Astrocyte of the hippocampus (primary cell): ENCODE measurements at regions not wholly inside any gene's neighbourhood (a gene's known extent, or its start where the extent isn't known, plus 50 kb on each side); places are given as distances from the start of the nearest gene placed in this dataset.

Experiments used
- DNase-seq: peaks from one replicate; pipeline ENCODE4 v3.0.0; 2011; ENCODE audit warnings: low read depth, low spot score

DNA sequence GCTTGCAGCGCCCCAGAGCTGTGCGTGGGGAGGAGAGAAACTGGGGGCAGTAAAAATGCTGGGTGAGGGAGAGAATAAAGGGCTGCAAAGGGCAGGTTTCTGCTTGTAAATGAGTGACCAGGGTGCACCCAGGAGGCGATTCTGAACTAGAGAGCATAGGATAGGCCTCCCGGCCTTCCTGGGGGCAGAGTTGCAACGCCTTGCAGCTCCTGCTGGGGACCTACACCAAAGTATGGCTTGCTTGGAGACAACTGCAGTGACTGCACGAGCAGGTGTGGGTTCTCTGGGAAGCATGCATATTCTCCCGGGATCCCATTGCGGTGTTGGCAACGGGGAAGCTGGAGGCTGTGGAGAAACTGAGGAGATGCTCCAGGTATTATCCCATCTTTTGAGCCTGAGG, 111.6 kb upstream of the SPACA1 start:
- DNase-seq: no peak

DNA sequence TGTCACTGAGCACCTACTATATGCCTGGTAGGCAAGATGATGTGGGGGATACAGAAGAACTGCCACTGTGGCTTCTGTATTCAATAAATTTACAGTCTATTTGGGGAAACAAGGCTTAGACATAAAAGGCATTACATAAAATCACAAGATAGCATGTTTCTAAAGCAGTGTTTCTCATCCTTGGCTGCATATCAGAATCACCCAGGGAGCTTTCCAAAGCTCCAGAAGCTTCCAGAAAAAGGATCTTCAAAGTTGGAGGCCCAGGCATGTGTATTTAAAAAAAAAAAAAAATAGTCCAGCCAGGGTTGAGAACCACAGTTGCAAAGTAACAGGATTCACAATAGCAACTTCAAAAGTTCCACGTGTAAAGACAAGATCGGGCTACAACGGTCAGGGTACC, 112.4 kb upstream of the SPACA1 start:
- no peak for DNase-seq

DNA sequence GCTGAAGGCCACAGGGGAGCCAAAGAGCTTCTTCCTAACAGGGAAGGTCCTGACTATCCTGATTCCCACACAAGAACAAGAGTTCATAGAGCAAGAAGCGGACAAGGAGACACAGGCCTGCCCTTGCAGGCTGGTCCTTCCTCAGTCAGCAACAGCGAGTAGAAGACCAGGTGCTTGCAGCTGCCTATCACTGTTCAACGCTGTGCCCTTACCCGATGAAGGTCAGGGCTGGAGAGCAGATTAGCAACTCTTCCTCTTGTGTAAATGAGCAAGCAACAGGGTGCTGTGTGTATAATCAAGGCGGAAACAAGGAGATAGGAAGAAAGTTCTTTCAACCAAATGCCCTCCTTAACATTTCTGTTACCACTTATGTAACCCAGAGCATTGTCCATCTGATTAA, 115.3 kb upstream of the SPACA1 start:
- no peak for DNase-seq

DNA sequence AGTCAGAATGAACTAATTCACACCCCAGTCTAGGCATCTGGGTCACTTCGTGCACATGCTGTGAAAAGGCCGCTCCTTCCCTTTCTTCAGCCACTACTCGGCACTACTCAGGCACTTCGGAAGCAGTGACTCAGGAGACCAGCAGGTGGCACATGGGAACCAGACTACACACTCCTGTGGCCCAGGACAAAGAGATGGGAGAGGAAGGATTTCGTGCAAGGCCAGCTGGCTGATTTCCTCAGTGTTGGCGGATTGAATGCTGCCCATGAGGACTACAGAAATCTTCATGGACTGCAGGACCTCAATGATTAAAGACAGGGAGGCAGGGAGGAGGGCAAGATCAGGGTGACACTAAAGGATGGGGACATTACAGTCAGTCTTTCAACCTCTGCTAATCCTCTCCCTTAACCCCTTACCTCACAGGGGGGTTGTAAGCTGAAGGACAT, 117.8 kb upstream of the SPACA1 start:
- DNase-seq: peak; percentile 94

DNA sequence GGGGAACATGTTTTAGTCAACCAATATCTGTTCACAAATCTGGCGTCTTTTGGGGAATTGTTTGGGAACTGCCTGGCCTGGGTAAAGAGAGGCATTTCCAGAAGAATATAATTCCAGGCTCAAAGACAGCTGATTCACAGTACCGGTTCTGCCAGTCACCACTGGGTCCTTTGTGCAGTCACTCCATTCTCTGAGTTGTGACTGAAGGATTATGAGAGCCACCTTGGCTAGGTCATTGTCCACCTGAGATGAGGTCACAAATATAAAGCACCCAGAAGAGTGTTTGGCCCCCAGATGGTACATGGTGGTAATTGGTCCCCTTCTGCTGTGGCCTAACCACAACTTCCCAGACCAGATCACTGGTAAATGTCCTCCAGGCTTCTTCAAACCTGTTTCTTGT, 121.0 kb upstream of the SPACA1 start:
- no peak for DNase-seq

DNA sequence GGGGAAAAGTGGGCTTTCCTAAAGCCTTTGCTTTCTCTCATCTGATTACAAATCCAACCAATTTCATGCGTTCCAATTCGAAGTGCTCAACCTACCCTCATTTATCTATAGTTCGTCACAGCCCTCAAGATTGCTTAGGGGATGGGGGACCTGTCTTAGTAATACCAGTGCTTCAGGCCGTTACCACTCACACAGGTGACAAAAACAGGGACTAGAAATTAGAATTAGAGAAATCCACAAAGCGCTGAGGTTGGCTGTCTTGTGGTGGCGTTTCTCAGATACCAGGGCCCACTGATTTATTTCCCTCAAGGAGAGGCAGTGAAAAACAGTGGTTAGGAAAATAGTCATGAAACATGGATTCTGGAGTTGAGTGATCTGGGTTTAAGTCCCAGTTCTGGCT, 121.6 kb upstream of the SPACA1 start:
- no peak for DNase-seq

DNA sequence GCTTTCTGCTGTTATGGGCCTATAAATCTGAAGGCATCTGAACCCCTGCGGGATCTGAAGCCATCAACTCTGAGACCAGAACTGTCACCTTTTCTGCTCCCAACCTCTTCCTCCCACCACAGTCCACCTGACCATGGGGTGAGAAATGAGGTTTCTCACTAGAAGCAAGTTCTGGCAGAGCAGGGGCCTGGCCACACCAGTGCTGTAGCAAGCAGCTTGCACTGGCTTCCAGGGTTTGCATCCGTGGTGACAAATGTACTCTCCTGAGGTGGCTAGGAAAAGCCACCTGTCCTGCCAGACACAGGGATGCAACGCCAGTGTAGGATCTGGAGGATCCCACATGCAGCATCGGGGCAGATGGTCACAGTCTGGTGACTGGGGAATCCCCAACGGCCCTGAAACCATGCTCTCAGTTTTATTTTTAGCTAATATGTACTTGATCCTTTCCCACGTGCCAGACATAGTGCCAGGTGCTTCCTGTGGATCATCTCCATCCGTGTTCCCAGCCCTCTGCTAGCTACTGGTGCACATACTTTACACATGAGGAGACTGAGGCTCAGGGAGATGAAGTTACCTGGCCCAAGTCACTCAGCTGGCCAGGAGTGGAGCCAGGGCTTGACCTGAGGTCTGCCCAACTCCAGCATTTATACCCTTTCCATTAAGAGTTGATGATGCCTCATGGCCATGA, 122.1 kb upstream of the SPACA1 start:
- DNase-seq: no peak

DNA sequence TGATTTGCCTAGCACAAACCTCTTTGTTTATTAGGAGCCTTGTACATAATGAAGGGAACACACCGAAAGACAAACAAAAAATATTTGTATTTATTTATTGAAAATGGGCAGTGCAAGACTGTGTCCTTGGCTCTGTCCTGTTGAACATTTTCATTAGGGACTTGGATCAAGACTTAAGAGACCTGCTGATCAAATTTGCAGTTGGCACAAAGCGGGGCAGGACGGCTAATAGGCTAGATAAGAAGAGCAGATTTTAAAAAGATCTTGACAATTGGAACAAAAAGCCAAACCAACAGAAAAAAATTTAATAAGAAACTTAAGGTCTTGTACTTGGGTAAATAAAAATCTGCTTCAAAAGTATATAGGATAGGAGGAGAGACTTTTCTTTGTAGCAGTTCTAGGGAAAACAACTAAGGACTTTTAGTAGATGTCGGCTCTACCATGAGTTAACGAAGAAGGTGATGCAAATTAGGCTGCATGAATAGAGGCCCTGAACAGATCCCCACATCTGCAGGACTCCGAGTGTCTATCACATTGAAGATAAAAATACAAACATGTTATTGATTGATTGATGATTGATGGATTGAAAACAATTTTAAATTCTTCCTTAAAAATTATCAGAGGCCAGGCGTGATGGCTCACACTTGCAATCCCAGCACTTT, 124.1 kb upstream of the SPACA1 start:
- no peak for DNase-seq

DNA sequence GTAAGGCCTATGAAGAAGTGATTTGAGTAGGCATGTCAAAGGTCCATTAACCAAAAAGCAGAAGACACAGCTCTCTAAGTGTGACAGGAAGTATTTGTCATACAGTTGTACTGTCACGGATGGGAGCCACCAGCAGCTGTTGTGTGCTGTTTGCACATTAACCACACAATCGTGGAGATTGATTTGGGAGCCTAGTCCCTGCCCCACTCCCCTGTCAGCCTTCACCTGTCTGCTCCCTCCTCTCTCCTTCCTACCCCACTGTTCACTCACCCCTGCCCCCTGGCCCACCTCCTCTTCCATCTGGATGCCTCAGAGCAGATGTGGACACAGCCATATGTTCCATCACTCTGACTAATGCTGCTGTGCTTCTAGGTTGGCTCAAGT, 124.7 kb upstream of the SPACA1 start:
- DNase-seq: no peak

DNA sequence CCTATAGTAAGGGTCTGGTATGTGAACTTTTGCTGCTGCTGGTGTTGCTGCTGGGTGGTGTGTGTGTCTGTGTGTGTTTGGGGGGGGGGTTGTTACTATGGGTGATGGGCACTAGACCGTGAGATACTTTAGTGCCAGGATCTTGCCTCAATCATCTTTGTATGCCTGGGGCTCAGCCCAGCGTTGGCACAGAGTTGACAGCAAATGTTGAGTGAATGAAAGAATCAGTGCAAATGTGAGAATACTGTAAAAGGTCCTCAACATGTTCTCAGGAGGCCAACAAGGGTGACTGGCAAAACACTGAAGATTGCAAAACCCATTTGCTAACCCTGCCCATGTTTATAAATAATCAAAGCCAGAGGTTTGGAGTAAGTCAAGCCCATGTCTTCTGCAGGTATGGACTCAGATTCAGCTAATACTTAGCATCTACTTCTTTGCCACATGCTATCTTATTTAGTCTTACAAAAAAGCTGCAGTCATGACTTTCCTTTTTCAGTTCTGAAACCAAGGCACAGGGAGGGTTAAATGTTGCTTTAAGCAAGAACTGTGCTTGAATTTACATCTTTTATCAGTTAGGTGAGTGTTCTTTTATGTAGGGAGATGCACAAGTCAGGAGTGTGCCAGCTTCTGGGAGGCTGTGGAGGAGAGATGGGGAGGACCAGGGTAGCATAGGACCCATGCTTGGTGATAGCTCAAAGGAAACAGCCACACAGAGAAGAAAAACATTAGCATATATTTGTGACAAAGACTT, 125.3 kb upstream of the SPACA1 start:
- DNase-seq: no peak

DNA sequence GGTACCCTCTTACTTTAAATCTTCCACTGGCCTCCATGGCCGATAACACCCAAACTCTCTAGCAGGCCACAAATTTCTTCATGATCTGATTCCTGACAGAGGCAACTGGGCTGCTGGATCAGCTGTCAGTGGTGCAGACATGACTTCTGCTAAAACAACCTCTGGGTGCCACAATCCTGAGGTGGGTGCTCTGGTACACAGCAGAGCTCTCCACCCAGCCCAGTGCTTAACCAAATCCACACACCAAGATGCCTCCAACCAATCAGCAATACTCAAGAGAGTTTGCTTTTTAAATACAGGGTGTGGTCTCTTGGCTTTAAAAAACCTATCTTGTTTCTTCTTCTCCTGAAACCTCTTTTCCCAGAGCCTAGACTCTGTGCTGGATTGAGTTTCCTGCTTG, 126.6 kb upstream of the SPACA1 start:
- no peak for DNase-seq

DNA sequence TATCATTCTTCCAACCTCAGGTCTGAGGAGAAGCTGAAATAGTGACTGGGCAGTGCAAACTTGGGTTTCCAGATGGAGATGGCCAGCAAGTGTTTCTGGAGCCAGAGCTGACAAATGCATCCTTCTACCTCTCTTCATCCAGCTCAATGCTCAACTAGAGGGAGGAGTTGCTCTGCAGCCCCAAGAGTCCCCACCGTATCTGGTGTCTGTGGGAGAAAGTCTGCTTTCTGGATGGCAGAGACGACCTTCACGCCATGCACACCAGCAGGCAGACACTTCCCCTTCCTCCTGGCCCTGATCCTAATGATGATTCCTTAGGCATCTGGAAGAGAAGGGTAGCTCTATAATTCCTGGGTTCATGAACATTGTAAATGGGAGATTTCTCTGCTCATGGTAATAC, 127.4 kb upstream of the SPACA1 start:
- no peak for DNase-seq

DNA sequence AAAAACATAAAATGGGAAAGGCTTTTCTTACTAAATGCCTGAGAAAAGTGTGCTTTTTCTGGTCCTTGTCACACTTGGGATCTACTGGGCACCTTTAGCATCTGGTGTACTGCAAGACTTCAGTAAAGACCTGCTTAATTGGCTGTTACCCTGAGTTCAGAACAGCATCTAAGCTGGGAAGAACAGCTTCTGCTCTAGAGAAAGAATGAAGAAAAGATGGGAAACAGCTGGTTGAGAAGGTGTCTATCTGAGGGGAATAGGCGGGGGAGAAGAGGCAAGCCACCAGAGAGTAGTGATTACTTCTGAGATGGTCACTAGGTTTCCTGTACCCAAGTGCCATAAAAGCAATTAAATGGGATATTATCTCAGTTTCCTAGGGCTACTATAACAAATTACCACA, 128.2 kb upstream of the SPACA1 start:
- DNase-seq: no peak

DNA sequence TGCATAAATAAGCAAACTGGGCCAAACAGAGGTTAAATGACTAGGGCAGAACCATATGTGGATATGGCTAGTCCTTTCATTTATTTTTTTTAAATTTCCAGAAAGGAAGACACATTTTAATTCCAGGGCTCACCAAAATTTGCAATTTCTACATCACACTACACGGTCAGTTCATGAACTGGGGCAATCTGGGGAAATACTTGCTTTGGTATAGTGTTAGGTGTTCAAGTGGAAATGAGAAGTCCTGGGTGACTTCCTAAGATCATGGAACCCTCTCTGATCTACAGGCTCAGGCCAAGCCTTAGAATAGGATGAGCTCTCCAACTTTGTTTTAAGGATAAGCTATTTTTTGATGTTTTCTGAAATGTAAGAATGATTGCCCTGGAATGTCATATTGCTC, 128.6 kb upstream of the SPACA1 start:
- no peak for DNase-seq

DNA sequence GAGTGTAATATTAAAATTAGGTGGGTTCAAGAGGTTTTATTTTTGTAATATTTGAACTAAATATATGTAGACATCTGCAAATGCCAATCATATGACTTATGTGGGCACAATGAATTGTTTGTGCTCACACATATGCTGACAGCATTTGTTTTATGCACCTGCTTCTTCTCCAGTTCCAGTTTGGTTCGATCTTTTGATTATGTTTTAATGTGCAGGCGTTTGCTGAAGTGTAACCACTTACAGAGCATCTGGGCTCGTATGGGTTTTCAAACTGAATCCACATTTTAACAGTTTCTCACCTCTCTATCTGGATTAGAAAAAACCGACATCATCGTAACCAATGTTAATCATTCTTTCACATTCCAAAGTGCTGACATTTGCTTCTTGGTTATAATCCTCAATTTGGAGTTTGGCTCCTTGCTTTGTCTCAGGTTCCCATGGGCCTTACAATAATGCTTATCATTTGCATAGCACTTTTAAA, 129.1 kb upstream of the SPACA1 start:
- DNase-seq: peak; percentile 56

DNA sequence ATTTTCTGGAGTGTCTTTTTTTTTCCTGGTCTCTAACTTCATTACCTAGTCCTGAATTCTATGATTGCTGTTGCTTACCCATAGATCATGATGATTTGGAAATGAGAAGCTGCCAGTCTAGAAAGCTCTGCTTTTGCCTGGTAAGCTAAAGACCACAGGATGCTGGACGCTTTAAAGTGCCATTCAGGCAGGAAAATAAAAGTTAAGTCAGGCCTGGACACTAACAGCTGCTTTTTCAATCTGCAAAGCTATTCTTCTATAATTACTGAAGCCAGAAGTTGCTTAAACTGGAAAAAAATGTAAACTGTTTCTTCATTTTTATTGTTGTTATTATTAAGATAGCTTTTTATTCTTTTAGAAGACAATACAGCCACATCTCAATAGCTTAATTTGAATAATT, 129.8 kb upstream of the SPACA1 start:
- DNase-seq: no peak

DNA sequence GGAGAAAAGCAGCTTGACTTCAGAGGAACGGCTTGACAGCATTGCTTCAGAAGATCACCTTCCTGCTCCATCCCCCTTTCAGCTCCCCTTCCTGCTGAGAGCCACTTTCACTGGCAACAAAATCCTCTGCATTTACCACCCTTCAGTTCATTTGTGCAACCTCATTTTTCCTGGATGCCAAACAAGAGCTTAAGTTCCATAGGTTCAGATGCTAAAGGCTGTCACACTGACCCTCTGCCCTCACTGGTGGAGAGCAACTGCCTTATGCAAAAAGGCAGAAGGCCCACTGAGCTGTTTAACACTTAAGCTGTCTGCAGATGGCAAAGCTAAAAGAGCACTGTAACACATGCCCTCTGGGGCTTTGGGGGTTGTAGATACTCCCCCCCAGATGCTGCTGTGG, 131.2 kb upstream of the SPACA1 start:
- DNase-seq: no peak

DNA sequence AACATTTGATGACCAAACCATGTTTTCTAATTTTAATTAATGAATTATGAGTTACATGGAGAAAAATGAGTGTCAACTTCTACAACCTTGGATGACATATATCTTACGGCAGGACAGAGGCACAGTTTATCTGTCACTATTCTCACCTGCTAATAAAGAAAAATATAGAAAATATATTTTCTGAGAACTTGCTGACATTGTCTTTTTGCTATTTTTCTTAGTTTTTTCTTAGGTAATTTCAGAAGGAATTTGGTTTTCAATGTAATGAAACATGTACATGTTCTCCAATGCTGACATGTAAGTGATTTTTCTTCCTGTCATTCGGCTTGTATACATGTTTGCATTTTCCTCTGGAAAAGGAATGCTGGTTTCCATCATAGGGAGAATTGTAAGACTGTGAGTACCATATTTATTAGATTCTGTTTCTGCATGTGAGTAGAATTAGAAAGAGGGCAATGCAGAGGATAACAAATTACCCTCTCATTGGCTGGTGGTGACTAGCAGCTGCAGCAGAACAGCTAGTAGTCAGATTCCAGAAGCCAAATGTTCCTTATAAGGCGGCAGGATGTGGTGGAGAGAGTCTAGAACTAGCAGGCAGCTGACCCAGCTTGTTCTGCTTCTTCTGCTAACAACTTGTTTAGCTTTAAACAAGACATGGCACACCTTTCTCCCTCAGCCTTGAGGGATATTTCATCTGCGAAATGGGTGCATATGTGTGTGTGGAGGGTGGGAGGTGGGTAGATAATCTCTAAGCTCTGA, 132.8 kb upstream of the SPACA1 start:
- peak; percentile 43 for DNase-seq

DNA sequence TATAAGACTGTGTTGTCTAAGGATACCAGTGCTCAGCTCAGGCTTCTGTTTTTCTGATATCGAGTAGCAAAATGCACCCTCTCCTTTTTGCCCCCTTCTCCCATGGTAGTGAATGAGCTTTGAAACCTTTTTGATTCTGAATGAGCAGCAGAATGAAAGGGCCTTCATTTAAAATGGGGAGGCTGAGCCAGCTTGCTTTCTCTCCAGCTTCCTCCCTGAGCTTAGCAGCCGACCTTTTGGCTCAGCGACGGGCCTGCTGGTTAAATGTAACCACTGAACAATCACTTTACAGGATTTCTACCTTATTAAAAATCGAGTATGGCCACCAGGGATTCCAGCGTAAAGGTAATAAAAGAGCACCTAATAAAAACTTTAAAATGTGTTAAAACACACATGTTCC, 133.7 kb upstream of the SPACA1 start:
- DNase-seq: peak; percentile 36

DNA sequence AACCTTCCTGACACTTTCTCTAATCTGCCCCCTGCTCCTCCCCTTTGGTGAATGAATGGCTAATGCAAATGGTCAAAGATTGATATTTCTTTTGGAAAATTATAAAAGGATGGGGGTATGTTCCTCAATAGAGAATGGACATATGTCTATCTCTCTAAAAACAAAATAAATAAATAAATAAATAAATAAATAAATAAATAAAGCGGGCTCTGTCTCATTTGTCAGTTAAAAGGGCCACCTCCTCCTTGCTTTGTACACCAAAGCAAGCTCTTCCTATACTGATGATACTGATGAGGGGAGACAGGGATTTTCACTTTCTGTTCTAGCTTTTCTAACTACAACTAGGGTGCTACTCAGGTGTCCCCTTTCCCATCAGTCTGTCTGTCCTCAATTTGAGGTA, 135.5 kb upstream of the SPACA1 start:
- no peak for DNase-seq

DNA sequence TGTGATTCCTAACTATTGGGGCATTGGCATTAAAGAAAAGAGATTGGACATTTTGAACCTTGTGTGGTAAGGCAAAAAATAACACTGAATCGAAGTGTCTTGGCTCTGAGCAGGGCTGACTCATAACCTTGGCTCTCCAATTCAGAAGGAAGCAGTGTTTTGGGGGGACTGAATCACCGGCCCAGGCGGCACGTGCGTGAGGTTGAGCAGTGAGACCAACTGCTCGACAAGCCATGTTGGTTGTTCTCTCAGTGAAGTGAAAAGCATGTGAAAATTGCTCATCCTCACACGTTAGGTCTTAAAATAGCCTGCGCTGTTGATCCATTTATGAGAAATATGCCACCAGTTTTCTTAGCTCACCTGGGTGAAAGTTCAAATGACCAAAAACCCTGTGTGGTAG, 137.8 kb upstream of the SPACA1 start:
- DNase-seq: peak; percentile 95
